SU-DHL-6 (cell line): ENCODE measurements at regions not wholly inside any gene's neighbourhood (a gene's known extent, or its start where the extent isn't known, plus 50 kb on each side); places are given as distances from the start of the nearest gene placed in this dataset.

Source experiments
- H2AFZ ChIP-seq: fragments of 200-600 bp; sonication (generic); 2 replicates; pipeline ENCODE4 v1.6.1; 2014; ENCODE audit warnings: low read depth, mild to moderate bottlenecking, moderate library complexity, mixed read lengths, antibody characterized with exemption, low read length; ENCODE audit not compliant: severe bottlenecking
- H3F3A ChIP-seq: fragments of 200-600 bp; shearing (Covaris generic); 2 replicates; pipeline ENCODE4 v1.6.0; 2016; ENCODE audit warnings: antibody characterized with exemption, mild to moderate bottlenecking; ENCODE audit not compliant: insufficient read depth
- H3K27ac ChIP-seq: fragments of 200-600 bp; sonication (generic); 2 replicates; pipeline ENCODE4 v1.5.1; 2016; ENCODE audit warnings: low read depth, mild to moderate bottlenecking, low read length, moderate library complexity, mixed read lengths
- H3K27me3 ChIP-seq: fragments of 200-600 bp; sonication (generic), shearing (Covaris generic); 2 replicates; pipeline ENCODE4 v1.6.0; 2014; ENCODE audit warnings: mild to moderate bottlenecking, low read length
- H3K36me3 ChIP-seq: fragments of 200-600 bp; sonication (generic); 2 replicates; pipeline ENCODE4 v1.6.1; 2014; ENCODE audit warnings: mild to moderate bottlenecking, low read length, mixed read lengths
- H3K4me2 ChIP-seq: fragments of 300-600, 200-600 bp; shearing (Covaris generic), sonication (generic); 2 replicates; pipeline ENCODE4 v1.6.0; 2014; ENCODE audit warnings: low read length, low read depth, mild to moderate bottlenecking; ENCODE audit not compliant: poor library complexity, severe bottlenecking
- H3K4me3 ChIP-seq: fragments of 200-600 bp; sonication (generic); 2 replicates; pipeline ENCODE4 v1.5.1; 2014; ENCODE audit warnings: antibody characterized with exemption, low read length, mild to moderate bottlenecking, mixed read lengths; ENCODE audit not compliant: insufficient read depth, poor library complexity, severe bottlenecking
- H3K79me2 ChIP-seq: fragments of 200-600 bp; sonication (generic); 2 replicates; pipeline ENCODE4 v1.6.1; 2014; ENCODE audit warnings: mild to moderate bottlenecking, low read length, moderate library complexity; ENCODE audit not compliant: insufficient read depth
- H3K9ac ChIP-seq: fragments of 200-600 bp; sonication (generic); 2 replicates; pipeline ENCODE4 v1.7.0; 2014; ENCODE audit warnings: mild to moderate bottlenecking, low read length
- H3K9me2 ChIP-seq: fragments of 200-600 bp; sonication (generic); replicated peaks from 2 replicates; pipeline ENCODE4 v1.6.1; 2014; ENCODE audit warnings: low read length; ENCODE audit not compliant: insufficient read depth
- H3K9me3 ChIP-seq: fragments of 200-600 bp; sonication (generic); 2 replicates; pipeline ENCODE4 v1.6.1; 2014; ENCODE audit warnings: low read length, mixed read lengths; ENCODE audit not compliant: insufficient read depth
- H4K20me1 ChIP-seq: fragments of 200-600 bp; sonication (generic); 2 replicates; pipeline ENCODE4 v1.6.1; 2014; ENCODE audit warnings: low read depth, mild to moderate bottlenecking, antibody characterized with exemption, low read length, moderate library complexity, mixed read lengths
- CTCF ChIP-seq: fragments of 200-600 bp; sonication (generic); IDR thresholded peaks from one replicate; pipeline ENCODE4 v1.5.1; 2017; ENCODE audit warnings: antibody characterized with exemption, mild to moderate bottlenecking, low read length, moderate library complexity; ENCODE audit not compliant: insufficient read depth, poor library complexity, severe bottlenecking
- EZH2phosphoT487 ChIP-seq: fragments of 200-600 bp; sonication (generic), shearing (Covaris generic); conservative IDR thresholded peaks from 2 replicates; pipeline ENCODE4 v1.6.1; 2018; ENCODE audit warnings: mild to moderate bottlenecking, antibody characterized with exemption, low read length, moderate library complexity, mixed read lengths

- Histone ChIP-seq H3K4me3 (no peak overlapping the region), H2AFZ (no peak overlapping the region), H3F3A (no peaks in the 10 kb centered on the region), H3K27ac (no peak overlapping the region), H4K20me1 (no peaks in the 10 kb centered on the region), H3K4me2 (no peak overlapping the region), H3K9me2 (no peaks in the 10 kb centered on the region), H3K27me3 (no peaks in the 10 kb centered on the region), H3K9ac (no peak overlapping the region), H3K9me3 (no peaks in the 10 kb centered on the region), H3K79me2 (no peaks in the 10 kb centered on the region), H3K36me3 (no peaks in the 10 kb centered on the region)
- no peak for TF ChIP-seq CTCF
- no peak for TF ChIP-seq EZH2phosphoT487
These were observed 209.0 kb upstream of the ZMIZ1 start for GRCh38 chr10:78859769-78860168.

GRCh38 chr10:78860260-78860914 lies 208.4 kb upstream of the ZMIZ1 start:
- TF ChIP-seq CTCF (no peak), EZH2phosphoT487 (no peak)
- H3K9me3 ChIP-seq, result no peaks in the 10 kb centered on the region
- no peaks in the 10 kb centered on the region for H3K27me3 ChIP-seq
- no peak overlapping the region for H2AFZ ChIP-seq
- H3F3A ChIP-seq, result no peaks in the 10 kb centered on the region
- no peak overlapping the region for H3K4me3 ChIP-seq
- no peak overlapping the region for H3K9ac ChIP-seq
- H3K27ac ChIP-seq, result no peak overlapping the region
- no peak overlapping the region for H3K4me2 ChIP-seq
- H4K20me1 ChIP-seq, result no peaks in the 10 kb centered on the region
- H3K79me2 ChIP-seq, result no peaks in the 10 kb centered on the region
- no peaks in the 10 kb centered on the region for H3K36me3 ChIP-seq
- no peaks in the 10 kb centered on the region for H3K9me2 ChIP-seq

GRCh38 chr10:78861529-78862327 lies 207.0 kb upstream of the ZMIZ1 start:
- no peaks in the 10 kb centered on the region for H3F3A ChIP-seq
- H3K36me3 ChIP-seq, result no peaks in the 10 kb centered on the region
- H3K4me3 ChIP-seq, result no peak overlapping the region
- no peak overlapping the region for H3K27ac ChIP-seq
- no peak for TF ChIP-seq CTCF
- no peak for TF ChIP-seq EZH2phosphoT487
- no peaks in the 10 kb centered on the region for H4K20me1 ChIP-seq
- H3K9me3 ChIP-seq, result no peaks in the 10 kb centered on the region
- H3K9me2 ChIP-seq, result no peaks in the 10 kb centered on the region
- H2AFZ ChIP-seq, result no peak overlapping the region
- no peaks in the 10 kb centered on the region for H3K27me3 ChIP-seq
- H3K79me2 ChIP-seq, result no peaks in the 10 kb centered on the region
- no peak overlapping the region for H3K9ac ChIP-seq
- no peak overlapping the region for H3K4me2 ChIP-seq
